ENCODE measurements at regions not wholly inside any gene's neighbourhood (a gene's known extent, or its start where the extent isn't known, plus 50 kb on each side); places are given as distances from the start of the nearest gene placed in this dataset.
"Not testable (repeated sequence)": the region's sequence is repeated elsewhere in the genome, so short reads cannot be mapped to it uniquely, and the experiment has no call there.

- no peak for DNase-seq (ENCODE audit: low spot score)
Measured at GRCh38 chr4:152063621-152064240, 302.9 kb upstream of the GATB start.

GRCh38 chr4:152062936-152063620 is 302.3 kb upstream of the GATB start:
- DNase-seq (ENCODE audit: low spot score), result no peak

GRCh38 chr4:152054731-152055130 is 293.9 kb upstream of the GATB start:
- no peak for DNase-seq (ENCODE audit: low spot score)

- no peak for DNase-seq (ENCODE audit: low spot score)
Measured at GRCh38 chr4:152052451-152053057, 291.7 kb upstream of the GATB start.

- not testable (repeated sequence) for DNase-seq (ENCODE audit: low spot score)
Measured at GRCh38 chr4:152051332-152051731, 290.5 kb upstream of the GATB start.

GRCh38 chr4:152050106-152050505 is 289.3 kb upstream of the GATB start:
- DNase-seq (ENCODE audit: low spot score), result no peak

GRCh38 chr4:152047451-152047850 is 286.6 kb upstream of the GATB start:
- DNase-seq (ENCODE audit: low spot score), result no peak

- no peak for DNase-seq (ENCODE audit: low spot score)
Measured at GRCh38 chr4:152045807-152046571, 285.2 kb upstream of the GATB start.

- no peak for DNase-seq (ENCODE audit: low spot score)
Measured at GRCh38 chr4:152045449-152045806, 284.6 kb upstream of the GATB start.

GRCh38 chr4:152044331-152045036 is 283.7 kb upstream of the GATB start:
- no peak for DNase-seq (ENCODE audit: low spot score)

GRCh38 chr4:152041295-152041694 is 280.5 kb upstream of the GATB start:
- DNase-seq (ENCODE audit: low spot score), result no peak

- no peak for DNase-seq (ENCODE audit: low spot score)
Measured at GRCh38 chr4:152039691-152040090, 278.9 kb upstream of the GATB start.

- peak; percentile 13 for DNase-seq (ENCODE audit: low spot score)
Measured at GRCh38 chr4:152039023-152039481, 278.2 kb upstream of the GATB start.

- no peak for DNase-seq (ENCODE audit: low spot score)
Measured at GRCh38 chr4:152038238-152038637, 277.4 kb upstream of the GATB start.

- DNase-seq (ENCODE audit: low spot score), result no peak
Measured at GRCh38 chr4:152037435-152037834, 276.6 kb upstream of the GATB start.

- DNase-seq (ENCODE audit: low spot score), result no peak
Measured at GRCh38 chr4:152033621-152034020, 272.8 kb upstream of the GATB start.

GRCh38 chr4:152032722-152033131 is 271.9 kb upstream of the GATB start:
- peak; percentile 8 for DNase-seq (ENCODE audit: low spot score)

GRCh38 chr4:152029631-152030030 is 268.8 kb upstream of the GATB start:
- DNase-seq (ENCODE audit: low spot score), result no peak

GRCh38 chr4:152028131-152028530 is 267.3 kb upstream of the GATB start:
- DNase-seq (ENCODE audit: low spot score), result no peak

GRCh38 chr4:152024881-152025280 is 264.1 kb upstream of the GATB start:
- DNase-seq (ENCODE audit: low spot score), result no peak

- no peak for DNase-seq (ENCODE audit: low spot score)
Measured at GRCh38 chr4:152023674-152024073, 262.9 kb upstream of the GATB start.

- no peak for DNase-seq (ENCODE audit: low spot score)
Measured at GRCh38 chr4:152022543-152022942, 261.7 kb upstream of the GATB start.
